ENCODE measurements at regions not wholly inside any gene's neighbourhood (a gene's known extent, or its start where the extent isn't known, plus 50 kb on each side); places are given as distances from the start of the nearest gene placed in this dataset.
"Not testable (repeated sequence)": the region's sequence is repeated elsewhere in the genome, so short reads cannot be mapped to it uniquely, and the experiment has no call there.

DNA sequence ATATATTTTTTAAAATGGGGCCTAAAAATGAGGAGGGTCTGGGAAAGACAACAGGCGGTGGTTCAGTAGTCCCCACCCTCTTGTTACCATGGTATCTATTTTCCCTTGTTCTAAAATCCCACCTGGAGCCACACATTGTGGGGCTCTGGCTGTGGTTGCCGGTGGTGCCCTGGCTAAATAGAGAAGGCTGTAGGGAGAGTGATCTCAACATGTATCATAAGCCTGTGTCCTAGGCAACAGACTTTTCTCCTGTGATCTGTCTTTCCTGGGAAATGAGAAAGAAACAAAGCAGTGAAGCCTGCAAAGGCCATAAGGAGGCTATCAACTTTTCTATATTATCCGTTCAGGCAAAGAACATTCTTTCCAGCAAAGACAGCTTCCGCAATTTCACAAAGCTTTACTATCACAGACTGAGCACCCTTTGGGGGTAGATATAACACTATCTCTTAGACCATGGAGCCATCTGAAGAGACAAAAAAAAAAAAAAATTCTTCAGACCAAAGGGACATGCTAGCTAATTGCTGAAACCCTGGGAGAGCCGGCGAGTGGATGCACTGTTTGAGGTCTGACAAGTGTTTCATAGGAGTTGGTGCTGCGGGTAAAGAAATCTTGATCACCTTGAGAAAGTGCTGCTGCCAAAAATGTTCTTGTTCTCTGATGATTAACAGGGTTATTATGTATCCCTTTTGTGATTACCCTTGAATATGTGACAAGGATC lies 879.2 kb upstream of the DDX18 start:
- no peak for DNase-seq

DNA sequence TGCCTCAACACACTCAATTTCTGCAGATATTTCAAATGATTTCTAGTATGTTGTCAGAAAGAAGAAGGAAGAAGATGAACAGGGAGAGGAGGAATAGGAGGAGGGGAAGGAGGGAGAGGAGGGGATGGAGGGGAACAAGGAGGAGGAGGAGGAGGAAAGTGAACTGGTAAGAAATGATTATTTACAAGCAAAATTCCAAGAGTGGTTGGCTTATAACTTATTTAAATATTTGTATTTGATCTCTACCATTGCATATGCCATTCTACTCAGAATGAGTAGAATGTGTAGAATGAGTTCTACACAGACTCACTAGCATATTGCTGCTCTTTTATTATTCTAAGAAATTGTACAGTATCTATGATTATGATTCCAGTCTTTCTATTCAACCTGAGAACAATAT lies 866.2 kb upstream of the DDX18 start:
- DNase-seq, result no peak

DNA sequence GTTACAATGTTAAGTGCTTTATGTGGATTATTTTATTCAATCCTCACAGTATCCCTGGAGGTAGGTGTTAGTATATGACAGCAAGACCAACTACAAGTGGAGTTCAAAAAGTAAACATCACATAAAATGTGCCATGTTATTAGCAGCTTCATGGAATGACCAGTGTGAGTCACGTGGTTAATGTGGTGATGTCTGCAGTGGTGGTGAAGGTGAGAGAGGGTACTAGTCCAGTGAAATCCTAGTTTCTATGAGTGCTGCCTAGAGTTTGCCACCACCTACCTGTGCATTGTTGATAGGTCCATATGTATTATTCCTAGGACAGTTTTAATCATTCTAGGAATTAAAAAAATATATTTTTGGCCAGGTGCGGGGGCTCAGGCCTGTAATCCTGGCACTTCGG lies 865.2 kb upstream of the DDX18 start:
- DNase-seq, result no peak

DNA sequence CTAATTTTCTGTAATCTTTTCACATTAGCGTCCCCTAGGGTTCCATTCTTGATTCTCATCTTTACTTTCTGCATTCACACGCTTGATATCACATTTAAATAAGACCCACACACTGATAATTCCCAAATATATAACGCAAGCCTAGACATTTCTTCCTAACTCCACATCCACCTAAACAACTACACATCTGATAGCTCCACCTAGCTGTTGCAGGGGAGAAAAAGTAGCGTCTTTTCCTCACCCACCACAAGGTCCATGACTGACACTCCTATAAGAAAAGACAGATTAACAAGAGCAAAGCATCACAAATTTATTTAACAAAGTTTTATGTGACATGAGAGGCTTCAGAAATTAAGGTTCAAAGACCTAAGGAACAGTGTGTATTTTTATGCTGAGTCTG lies 862.2 kb upstream of the DDX18 start:
- DNase-seq, result no peak

DNA sequence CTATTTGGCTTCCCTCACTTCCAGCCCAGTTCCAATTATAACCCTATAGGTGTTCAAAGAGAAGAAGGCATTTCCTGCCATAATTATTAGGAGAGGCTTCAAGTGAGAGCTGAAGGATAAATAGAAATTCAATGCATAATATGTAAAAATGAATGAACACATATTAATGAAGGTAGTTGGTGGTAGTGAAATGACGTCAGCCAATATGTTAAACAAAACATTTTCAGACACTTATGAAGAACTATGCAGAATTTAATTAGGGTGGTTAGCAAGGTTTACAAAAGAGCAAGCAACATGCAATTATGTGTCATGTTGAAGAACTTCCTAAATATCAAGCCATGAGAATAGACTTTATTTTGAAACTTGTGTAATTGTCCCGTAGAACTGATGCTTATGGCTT lies 858.8 kb upstream of the DDX18 start:
- no peak for DNase-seq

DNA sequence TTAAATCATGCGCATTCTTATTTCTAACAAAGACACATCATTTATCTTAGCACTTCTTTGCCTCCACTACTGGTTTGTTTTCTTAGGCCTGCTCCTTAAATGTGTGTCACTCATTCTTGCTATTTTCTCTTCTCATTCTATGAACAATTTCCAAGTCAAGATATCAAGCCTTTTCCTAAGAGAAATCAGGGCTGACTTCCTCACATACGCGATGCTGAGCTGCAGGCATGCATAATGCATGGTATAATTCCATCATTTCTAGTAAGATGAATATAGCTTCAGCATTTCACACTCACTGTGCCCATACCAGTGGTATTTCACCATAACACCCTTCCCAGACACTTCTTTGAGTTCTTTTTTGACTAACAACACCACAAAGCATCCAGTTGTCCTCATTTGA lies 838.9 kb upstream of the DDX18 start:
- no peak for DNase-seq

DNA sequence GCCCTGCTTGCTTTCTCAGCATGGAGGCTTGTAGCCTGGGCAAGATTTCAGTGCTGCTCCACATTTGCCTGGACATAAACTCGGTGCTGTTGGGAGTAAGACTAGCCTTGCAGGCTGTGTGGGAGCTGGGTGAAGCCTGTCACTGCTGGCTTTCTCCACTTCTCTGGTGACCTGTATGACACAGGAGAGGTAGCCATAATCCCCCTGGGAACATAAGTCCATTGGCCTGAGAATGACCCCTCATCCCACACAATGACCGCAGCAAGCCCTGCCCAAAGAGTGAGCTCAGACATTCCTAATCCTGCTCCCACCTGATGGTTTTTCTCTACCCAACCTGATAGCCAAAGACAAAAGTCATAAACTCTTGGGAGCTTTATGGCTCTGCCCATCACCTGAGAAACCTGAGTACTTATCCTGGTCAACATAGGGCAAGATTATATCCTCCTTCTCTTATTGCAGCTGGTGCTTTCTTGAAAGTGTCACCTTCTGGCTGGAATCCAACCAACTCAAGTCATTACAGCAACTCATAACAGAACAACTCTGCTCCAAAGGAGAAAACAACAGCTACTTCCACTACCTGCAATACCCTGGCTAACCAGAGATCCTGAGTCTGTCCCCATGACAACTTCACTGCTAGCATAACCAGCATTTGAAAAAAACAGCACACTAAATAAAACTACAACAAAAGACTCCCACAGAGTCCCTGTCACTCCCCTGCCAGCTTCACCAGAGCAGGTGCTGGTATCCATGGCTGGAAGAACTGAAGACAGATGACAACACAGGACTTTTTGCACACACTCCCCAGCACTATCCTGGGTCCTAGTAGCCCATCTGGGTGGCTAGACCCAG lies 834.4 kb upstream of the DDX18 start:
- DNase-seq, result no peak

DNA sequence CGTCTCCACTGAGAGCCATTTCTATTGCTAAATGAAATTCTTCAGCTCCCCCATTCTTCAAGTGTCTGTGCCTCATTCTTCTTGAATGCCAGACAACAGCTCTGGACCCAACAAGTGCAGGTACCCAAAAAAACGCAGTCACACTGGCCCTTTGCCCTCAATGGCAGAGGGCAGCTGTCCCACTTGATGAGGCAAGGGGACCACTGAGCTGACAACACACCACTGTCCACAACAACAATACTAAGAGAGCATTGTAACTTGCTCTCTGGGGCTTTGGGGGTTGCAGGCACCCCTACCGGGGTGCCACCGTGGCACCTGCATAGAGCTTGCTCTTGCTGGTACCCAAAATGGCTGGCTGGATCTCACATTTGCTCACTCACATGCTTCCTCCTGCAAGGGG lies 827.0 kb upstream of the DDX18 start:
- DNase-seq, result no peak

DNA sequence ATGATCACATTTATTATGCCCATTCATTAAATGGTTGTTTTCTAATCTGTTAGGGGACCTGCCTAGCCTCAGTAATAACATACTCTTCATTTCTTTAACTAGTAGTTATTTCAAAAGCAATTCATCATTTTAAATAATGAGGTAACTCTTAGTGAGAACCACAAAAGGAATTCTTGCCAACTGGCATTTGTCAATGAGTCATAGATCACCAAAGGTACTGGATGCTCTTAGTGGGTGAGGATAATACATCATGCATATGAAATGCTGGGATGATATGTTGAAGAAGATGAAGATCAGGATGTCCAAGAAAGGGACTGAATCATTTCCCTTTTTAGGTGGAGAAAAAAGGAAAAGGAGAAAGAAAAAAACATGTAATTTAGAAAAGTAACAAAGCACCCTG lies 826.2 kb upstream of the DDX18 start:
- DNase-seq, result no peak

DNA sequence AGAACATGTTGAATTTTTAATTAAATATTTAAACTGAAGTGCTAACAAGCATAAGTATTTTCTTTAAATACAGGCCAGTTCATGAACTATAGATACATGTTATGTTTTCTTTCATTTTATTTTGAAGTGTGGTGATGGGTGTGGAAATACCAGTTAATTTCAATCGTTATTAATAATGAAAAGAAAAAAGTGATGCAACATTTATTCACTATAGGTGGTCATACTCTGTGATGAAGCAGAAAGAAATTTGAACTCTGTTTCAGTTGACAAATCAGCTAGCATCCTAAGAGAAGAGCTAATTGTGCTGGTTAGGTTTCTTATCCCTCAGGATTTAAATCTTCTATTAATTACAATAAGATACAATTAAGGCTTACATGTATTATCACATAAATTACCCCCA lies 795.1 kb upstream of the DDX18 start:
- DNase-seq, result no peak

DNA sequence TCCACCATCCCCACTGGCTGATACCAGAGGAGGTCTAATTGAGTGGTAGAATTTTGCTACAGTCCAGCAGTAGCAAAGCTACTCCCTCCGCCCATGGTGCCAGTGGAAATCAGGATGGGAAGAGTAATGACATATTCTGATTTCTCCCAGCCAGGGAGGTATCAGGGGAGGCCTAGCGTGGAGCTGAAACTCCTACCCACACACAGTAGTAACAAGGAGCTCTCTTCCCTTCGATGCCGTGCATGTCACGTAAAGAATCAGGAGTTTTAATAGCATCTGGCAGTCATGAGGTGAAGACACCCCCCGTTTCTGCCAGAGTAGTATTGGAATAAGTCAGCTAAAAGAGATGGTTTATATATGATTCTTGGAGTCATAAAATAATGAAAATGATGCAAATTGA lies 786.8 kb upstream of the DDX18 start:
- no peak for DNase-seq

DNA sequence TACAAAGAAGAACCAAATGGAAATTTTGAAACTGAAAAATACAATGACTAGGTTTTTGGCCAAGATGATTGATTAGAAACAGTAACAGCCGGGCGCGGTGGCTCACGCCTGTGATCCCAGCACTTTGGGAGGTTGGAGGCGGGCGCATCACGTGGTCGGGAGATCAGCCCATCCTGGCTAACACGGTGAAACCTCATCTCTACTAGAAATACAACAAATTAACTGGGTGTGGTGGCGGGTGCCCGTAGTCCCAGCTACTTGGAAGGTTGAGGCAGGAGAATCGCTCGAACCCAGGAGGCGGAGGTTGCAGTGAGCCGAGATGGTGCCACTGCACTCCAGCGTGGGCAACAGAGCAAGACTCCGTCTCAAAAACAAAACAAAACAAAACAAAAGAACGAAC lies 785.8 kb upstream of the DDX18 start:
- not testable (repeated sequence) for DNase-seq

DNA sequence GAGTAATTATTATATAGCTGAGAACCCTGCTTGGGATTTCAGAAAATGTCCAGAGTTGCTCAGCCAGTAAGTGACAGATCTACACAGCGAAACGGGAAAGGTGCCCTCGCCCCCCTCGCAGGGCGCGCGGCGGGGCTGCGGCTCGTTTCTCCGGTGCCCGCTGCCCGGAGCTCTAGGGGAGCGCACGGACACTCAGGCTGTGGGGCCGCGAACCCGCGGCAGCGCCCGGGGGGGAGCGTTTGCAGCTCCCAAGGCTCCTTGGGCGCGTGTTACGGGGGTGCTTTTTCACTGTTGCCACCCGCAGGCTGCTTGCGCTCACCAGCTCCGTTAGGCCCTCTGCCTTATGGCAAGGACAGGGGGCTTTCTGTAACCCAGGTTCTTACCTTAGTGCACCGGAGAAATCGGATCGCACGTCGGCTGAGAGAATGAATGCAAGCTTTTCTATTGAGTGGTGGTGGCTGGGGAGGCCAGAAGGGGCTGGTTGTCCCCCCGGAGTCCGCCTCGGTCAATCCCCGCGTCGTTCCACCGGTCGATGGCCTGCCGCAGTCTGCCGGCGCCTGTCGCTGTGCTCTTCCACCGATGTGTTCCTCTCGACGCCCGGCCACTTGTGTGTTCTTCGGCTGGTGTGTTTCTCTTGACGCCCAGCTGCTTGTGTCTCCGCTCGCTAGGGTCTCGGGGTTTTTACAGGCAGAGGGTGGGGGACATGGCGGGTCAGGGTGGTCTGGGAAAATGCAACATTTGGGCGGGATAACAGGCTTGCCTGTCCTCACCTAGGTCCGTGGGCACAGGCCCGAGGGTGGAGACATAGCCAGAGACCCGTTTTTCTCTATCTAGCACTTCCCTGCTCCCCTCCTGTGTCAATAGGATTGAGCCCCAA lies 758.8 kb upstream of the DDX18 start:
- DNase-seq, result no peak

DNA sequence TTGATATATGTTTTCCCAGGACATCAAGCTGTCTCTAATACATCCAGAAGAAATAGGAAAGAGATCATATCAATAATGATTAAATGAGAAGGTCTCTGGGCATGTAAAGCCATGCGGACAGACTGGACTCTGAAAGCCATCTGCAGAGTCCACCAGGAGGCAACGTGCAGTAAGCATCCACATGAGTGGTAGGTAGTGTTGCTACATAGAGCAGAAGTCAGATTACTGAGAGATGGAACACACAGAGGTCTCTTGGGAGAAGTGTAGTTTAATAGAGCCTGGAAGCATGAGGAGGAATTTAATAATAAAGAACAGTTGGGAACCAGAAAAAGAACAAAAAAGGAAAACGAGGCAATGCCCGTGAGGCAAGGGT lies 758.1 kb upstream of the DDX18 start:
- no peak for DNase-seq

DNA sequence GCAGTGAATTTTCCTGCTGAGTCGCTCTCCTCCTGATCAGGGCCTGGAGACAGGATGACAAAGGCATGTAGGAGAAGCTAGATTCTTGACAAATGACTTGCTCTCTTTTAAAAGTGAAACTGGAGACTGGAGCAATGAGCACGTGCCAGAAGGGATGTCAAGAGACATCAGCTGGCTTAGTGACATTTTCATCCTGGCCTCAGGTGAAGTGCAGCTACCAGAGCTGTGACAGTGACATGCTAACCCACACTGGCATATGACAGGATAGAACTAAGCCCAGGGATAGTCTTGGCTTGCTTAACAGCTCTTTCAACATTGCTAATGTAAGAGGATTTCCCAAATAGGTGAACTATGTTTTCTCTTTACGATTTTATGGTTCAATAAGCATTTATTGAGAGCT lies 757.5 kb upstream of the DDX18 start:
- DNase-seq, result no peak

DNA sequence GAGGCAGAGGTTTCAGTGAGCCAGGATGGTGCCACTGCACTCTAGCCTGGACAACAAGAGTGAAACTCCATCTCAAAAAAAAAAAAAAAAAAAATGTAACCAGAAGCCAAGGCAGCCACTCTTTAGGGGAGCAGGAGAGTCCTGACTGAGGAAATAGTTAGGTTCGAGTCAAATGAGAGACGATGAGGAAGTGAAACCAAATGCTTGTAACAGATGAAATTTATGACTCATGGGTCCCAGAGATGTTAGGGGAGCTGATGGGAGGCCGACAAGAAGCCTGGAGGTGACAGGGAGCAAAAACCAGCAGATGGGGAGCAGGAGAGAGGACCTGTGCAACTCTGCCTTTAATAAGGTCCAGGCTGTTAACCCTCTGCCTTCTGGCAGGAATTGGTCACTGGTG lies 756.1 kb upstream of the DDX18 start:
- DNase-seq, result no peak

DNA sequence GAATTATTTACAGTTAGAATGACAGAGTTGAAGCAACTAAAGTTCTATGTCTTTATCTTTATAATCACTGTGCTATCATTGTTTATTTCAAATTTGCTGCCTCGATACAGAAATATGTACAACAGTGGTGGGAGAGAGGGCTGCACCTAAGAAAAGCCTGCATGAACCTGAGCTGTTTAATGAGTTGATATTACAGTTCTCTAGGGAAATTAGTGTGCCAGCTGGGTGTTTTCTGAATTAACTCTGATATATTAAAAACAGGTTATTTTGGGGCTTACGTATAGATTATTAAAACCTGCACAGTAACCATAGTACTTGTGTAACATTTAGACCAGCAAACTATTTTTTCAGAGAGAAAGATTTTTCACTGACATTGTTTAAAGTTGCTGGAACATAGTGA lies 750.5 kb upstream of the DDX18 start:
- DNase-seq, result no peak

DNA sequence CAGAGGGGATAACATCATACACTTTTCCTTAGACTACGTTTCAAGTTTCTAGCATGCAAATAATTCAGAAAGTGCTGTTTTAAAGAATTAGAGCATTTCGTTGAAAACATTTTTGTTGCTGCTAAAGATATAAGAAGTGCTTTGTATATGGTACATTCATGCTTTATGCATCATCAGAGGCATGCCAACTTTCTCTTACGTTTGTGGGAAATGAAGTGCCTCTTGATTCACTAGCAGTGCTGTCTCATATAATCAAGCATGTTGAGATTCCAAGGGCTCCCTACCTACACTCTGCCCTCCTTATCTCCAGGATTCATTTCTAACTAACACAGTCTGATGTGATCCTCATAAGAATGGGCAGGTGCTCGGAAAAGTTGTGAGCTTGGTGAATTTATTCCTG lies 748.6 kb upstream of the DDX18 start:
- no peak for DNase-seq

DNA sequence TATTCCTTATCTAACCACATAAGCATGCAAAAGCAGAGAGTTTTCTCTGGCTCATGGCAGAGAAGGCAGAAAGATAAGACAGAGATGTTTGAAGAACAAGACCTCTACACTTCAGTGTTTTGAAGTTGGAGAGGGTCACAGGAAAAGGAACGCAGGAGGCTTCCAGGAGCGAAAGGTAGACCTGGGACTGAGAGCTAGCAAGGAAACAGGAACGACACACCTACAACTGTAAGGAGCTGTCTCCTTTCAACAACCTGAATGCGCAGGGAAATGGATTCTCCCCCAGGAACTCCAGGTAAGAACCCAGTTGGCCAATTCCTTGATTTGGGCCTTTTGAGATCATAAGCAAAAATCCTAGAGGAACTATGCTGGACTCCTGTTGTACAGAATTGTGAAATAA lies 746.6 kb upstream of the DDX18 start:
- DNase-seq, result no peak

DNA sequence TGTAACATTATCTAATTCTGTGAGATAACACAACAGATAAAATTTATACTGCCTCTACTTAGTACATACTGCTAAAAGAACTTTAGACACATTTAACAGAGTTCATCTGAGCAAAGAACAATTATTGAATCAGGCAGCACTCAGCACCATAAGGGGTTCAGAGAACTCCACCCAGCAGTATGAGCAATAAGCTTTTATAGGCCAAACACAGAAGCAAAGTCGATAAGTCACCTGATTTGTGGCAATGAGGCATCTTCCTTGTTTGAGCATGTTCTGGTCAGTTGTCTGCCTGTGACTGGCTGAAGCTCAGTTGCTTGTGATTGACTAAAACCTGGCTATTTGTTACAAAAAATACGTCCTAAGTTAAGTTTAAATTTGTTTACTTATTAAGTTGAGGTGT lies 746.1 kb upstream of the DDX18 start:
- no peak for DNase-seq

DNA sequence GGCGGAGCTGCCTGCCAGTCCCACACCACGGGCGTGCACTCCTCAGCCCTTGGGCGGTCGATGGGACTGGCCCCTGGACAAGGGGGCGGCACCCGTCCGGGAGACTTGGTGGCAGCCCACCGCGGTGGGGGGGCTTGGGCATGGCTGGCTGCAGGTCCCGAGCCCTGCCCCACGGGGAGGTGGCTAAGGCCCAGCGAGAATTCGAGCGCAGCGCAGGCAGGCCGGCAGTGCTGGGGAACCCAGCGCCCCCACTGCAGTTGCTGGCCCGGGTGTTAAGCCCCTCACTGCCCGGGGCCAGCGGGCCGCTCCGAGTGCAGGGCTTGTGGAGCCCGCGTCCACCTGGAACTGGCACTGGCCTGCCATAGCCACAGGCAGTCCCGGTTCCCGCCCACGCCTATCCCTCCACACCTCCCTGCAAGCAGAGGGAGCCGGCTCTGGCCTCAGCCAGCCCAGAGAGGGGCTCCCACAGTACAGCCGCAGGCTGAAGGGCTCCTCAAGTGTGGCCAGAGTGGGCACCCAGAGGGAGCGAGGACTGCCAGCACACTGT lies 742.9 kb upstream of the DDX18 start:
- DNase-seq, result no peak

DNA sequence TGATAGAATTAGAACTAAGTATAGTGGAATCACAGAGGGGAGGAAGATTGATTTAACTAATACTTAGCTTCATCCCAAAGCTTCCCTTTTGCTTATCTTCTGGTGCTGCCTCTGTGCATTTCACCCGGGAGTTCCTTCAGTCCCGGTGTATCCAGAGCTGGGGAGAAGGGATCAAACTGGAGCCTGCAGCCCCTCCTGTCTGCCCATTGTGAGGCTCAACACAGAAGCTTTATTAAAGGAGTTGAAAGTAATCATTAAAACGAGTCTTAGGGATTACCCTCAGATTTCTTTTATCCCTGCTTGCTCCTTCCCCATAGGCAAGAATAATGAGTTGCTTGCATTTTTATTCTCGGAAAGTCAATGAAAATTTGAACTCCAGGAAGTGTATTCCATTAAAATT lies 739.7 kb upstream of the DDX18 start:
- no peak for DNase-seq

DNA sequence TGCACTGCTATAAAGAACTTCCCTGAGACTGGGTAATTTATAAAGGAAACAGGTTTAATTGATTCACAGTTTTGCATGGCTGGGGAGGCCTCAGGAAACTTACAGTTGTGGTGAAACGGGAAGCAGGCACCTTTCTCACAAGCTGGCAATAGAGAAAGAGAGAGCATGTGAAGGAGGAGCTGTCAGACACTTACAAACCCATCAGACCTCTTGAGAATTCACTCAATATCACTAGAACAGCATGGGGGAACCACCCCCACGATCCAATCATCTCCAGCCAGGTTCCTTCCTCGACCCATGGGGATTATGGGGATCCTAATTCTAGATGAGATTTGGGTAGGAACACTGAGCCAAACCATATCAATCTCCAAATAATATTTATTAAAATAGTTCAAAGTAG lies 729.2 kb upstream of the DDX18 start:
- DNase-seq, result no peak

Data from right hindlimb (tissue), 1 donor.